Mesothelial cell of epicardium (in vitro differentiated cells): ENCODE measurements at regions not wholly inside any gene's neighbourhood (a gene's known extent, or its start where the extent isn't known, plus 50 kb on each side); places are given as distances from the start of the nearest gene placed in this dataset.

Source experiments
- DNase-seq, 2 experiments: peaks; one replicate each; pipeline ENCODE4 v3.0.0; 2021; ENCODE audit warnings: low spot score in 2 of 2; ENCODE audit not compliant: unreplicated experiment in 2 of 2
- H3K27ac Mint-ChIP-seq: 2 replicates; pipeline ENCODE4 v1.8.0; 2021; ENCODE audit warnings: mixed read lengths
- H3K27me3 Mint-ChIP-seq: 2 replicates; pipeline ENCODE4 v1.8.0; 2021; ENCODE audit warnings: low read depth, mixed read lengths
- H3K36me3 Mint-ChIP-seq: 2 replicates; pipeline ENCODE4 v1.8.0; 2021; ENCODE audit warnings: mixed read lengths
- H3K4me1 Mint-ChIP-seq: 2 replicates; pipeline ENCODE4 v1.8.0; 2021; ENCODE audit warnings: mixed read lengths
- H3K4me3 Mint-ChIP-seq: 2 replicates; pipeline ENCODE4 v1.8.0; 2021; ENCODE audit warnings: mild to moderate bottlenecking, moderate library complexity, mixed read lengths
- H3K9me3 Mint-ChIP-seq: 2 replicates; pipeline ENCODE4 v1.8.0; 2021; ENCODE audit warnings: mixed read lengths
- TF ChIP-seq, protein P1 (sequence below): fragments of 200-600 bp; sonication (generic); IDR thresholded peaks from one replicate; pipeline ENCODE4 v1.5.0; 2021; ENCODE audit warnings: antibody characterized with exemption; ENCODE audit not compliant: unreplicated experiment

- TF ChIP-seq, protein P1, sequence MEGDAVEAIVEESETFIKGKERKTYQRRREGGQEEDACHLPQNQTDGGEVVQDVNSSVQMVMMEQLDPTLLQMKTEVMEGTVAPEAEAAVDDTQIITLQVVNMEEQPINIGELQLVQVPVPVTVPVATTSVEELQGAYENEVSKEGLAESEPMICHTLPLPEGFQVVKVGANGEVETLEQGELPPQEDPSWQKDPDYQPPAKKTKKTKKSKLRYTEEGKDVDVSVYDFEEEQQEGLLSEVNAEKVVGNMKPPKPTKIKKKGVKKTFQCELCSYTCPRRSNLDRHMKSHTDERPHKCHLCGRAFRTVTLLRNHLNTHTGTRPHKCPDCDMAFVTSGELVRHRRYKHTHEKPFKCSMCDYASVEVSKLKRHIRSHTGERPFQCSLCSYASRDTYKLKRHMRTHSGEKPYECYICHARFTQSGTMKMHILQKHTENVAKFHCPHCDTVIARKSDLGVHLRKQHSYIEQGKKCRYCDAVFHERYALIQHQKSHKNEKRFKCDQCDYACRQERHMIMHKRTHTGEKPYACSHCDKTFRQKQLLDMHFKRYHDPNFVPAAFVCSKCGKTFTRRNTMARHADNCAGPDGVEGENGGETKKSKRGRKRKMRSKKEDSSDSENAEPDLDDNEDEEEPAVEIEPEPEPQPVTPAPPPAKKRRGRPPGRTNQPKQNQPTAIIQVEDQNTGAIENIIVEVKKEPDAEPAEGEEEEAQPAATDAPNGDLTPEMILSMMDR = no peak
- Mint-ChIP-seq H3K4me3 (no peak overlapping the region), H3K4me1 (no peaks in the 10 kb centered on the region), H3K9me3 (peaks cover 59% of the 10 kb centered on the region), H3K27ac (no peak overlapping the region), H3K36me3 (peaks cover 9% of the 10 kb centered on the region), H3K27me3 (peaks cover 4% of the 10 kb centered on the region)
- no peak for DNase-seq
Measured at GRCh38 chr11:72507050-72507449, 72.7 kb upstream of the CLPB start.

DNA sequence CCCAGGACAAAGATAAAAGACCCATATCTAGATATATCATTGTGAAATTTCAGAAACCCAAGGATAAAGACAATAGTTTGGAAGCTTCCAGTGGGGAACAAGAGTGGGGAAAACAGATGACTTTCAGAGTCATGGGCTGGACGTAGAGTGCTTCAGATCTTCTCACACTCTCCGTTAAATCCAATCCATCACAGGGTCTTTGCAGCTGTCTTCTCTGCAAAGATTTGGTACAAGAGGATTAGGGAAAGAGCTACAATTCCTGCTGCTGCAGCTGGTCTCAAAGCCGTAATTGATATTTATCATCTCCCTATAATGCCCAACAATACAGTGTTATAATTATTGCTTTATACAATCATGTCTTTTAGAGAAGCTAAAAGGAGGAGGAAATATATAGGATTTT lies 63.4 kb upstream of the CLPB start:
- peaks cover 6% of the 10 kb centered on the region for H3K36me3 Mint-ChIP-seq
- TF ChIP-seq, protein P1 = no peak
- H3K4me3 Mint-ChIP-seq = no peak overlapping the region
- H3K9me3 Mint-ChIP-seq = peaks cover 8% of the 10 kb centered on the region
- peaks cover 2% of the 10 kb centered on the region for H3K4me1 Mint-ChIP-seq
- H3K27me3 Mint-ChIP-seq = no peaks in the 10 kb centered on the region
- H3K27ac Mint-ChIP-seq = no peak overlapping the region
- DNase-seq = no peak

- Mint-ChIP-seq H3K27me3 (no peaks in the 10 kb centered on the region), H3K9me3 (peaks cover 3% of the 10 kb centered on the region), H3K36me3 (no peaks in the 10 kb centered on the region), H3K4me1 (peaks cover 5% of the 10 kb centered on the region), H3K4me3 (no peak overlapping the region), H3K27ac (no peak overlapping the region)
- TF ChIP-seq, protein P1 = no peak
- no peak for DNase-seq
Measured at GRCh38 chr11:72494109-72494429, 59.7 kb upstream of the CLPB start.

DNA sequence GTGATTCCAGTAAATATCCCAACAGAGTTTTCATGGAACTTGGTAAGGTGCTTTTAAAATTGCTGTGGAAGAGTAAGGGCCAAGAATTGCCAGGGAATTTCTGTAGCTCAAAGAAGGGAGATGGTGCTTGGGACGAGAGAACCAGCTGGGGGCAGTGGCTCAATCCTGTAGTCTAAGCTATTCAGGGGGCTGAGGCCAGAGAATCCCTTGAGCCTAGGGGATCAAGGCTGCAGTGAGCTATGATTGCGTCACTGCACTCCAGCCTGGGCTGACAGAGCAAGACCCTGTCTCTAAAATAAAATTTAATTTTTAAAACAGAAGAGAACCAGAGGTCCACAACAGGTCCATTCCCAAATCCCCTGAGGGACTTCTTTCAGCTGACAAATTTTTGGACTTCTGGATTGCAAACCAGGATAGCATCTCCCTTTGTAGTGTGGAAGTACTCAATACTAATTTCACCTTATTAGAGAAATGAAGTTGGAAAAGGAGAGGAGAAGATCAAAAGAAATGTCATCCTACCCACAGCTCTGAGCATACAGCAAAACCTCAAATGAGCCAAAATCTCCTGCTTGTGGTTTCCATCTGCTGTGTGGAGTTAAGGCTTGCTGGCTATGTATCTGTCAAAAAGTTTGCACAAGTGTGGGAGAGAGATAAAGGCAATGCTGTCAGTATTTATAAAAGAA lies 59.2 kb upstream of the CLPB start:
- H3K4me3 Mint-ChIP-seq = no peak overlapping the region
- H3K4me1 Mint-ChIP-seq = peaks cover 5% of the 10 kb centered on the region
- no peak for DNase-seq
- no peak overlapping the region for H3K27ac Mint-ChIP-seq
- H3K9me3 Mint-ChIP-seq = peaks cover 6% of the 10 kb centered on the region
- TF ChIP-seq, protein P1 = no peak
- H3K27me3 Mint-ChIP-seq = no peaks in the 10 kb centered on the region
- no peaks in the 10 kb centered on the region for H3K36me3 Mint-ChIP-seq

DNA sequence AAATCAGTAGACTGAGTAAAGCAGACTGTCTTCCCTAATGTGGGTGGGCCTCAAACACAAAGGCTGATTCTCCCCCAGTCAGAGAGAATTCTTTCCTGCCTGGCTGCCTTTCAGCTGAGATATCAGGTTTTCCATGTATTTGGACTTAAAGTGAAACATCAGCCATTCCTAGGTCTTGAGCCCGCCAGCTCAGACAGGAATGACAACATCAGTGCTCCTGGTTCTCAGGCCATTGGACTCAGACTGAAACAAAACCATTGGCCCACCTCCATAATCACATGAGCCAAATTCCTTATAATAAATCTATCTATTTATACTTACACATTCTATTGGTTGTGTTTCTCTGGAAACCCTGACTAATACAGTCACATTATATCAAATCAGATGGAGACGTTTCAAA lies 56.7 kb upstream of the CLPB start:
- Mint-ChIP-seq H3K36me3 (no peaks in the 10 kb centered on the region), H3K27ac (no peak overlapping the region), H3K9me3 (peaks cover 12% of the 10 kb centered on the region), H3K4me1 (peaks cover 5% of the 10 kb centered on the region), H3K4me3 (no peak overlapping the region), H3K27me3 (no peaks in the 10 kb centered on the region)
- no peak for DNase-seq
- TF ChIP-seq, protein P1 = no peak
